Ascending aorta (tissue), 2 donors: ENCODE measurements at regions not wholly inside any gene's neighbourhood (a gene's known extent, or its start where the extent isn't known, plus 50 kb on each side); places are given as distances from the start of the nearest gene placed in this dataset.

Experiments
- DNase-seq, 2 donors: peaks; one replicate each; pipeline ENCODE4 v3.0.0-alpha.2; 2019; ENCODE audit warnings: low spot score in 2 of 2
- H3K27ac ChIP-seq, 2 donors: fragments of 200-600 bp; sonication (generic); one replicate each; pipeline ENCODE4 v1.5.1; 2016 to 2017; ENCODE audit warnings: mild to moderate bottlenecking in 1 of 2
- H3K27me3 ChIP-seq: fragments of 200-600 bp; sonication (generic); one replicate; pipeline ENCODE4 v1.5.1; 2017
- H3K36me3 ChIP-seq, 2 donors: fragments of 200-600 bp; sonication (generic); one replicate each; pipeline ENCODE4 v1.5.1; 2016
- H3K4me1 ChIP-seq, 2 donors: fragments of 200-600 bp; sonication (generic); one replicate each; pipeline ENCODE4 v1.5.1; 2016 to 2017; ENCODE audit warnings: mild to moderate bottlenecking in 1 of 2
- H3K4me3 ChIP-seq, 2 donors: fragments of 200-600 bp; sonication (generic); one replicate each; pipeline ENCODE4 v1.5.1; 2016 to 2017; ENCODE audit warnings: mild to moderate bottlenecking in 1 of 2
- H3K9me3 ChIP-seq, 2 donors: fragments of 200-600 bp; sonication (generic); one replicate each; pipeline ENCODE4 v1.5.1; 2016
- intact Hi-C: fragments of 100-400 bp; cut with DNase I; formaldehyde crosslinking; loops from one replicate; pipeline ENCODE4 v1.15.1; 2023
- TF ChIP-seq, protein P1 (sequence below), 3 experiments: fragments of 200-600 bp in 2 of 3; fragments of 450-650 bp in 1 of 3; sonication (generic) in 2 of 3; IDR thresholded peaks; one replicate each; pipeline ENCODE4 v1.5.1; 2016 to 2019; ENCODE audit warnings: antibody characterized with exemption in 3 of 3, mild to moderate bottlenecking in 1 of 3, moderate library complexity in 1 of 3

DNA sequence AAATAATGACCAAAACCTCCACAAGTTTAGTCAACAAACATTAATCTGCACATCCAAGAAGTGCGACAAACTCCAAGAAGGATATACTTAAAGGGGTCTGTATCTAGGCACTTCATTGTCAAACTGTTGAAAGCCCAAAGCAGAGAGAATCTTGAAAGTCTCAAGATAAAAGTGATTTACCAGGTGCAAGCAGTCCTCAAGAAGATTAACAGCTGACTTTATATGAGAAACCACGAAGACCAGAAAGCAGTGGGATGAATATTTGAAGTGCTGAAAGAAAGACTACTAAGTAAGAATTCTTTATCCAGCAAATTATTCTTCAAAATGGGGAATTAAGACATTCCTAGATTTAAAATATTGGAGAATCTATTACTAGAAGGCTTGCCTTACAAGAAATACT lies 58.4 kb upstream of the BLCAP start:
- H3K27me3 ChIP-seq, result no peaks in the 10 kb centered on the region
- H3K4me3 ChIP-seq, result no peak overlapping the region
- no peak for DNase-seq

DNA sequence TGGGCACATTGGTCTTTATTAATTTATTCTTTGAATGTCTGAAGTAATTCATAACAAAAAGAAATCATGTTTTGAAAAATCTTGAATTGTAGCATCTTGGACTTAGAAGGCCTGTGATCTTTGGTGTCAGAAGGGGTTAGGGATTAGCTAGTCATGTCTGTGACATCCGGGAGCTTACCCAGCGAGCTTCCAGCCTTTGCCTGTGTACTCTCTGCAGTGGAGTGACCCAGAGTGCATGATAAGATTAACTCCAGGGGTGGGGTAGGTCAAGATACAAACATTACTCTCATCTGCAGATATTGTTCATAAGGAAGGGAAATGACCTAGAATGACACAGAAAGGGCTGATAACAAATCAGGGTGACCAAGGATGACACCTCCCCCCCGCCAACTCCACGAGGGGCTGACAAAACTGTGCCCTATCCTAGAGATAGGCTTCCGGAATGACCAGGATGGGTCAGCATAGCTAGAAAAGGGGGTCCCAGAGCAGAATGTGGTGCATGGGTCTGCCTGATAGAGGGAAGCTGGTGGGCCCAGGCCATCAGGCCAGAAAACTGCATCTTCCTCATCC lies 56.6 kb upstream of the BLCAP start:
- no peak overlapping the region for H3K27ac ChIP-seq
- H3K27me3 ChIP-seq, result no peaks in the 10 kb centered on the region
- intact Hi-C loops, result no loop called here
- no peak for DNase-seq
- no peaks in the 10 kb centered on the region for H3K4me1 ChIP-seq
- H3K36me3 ChIP-seq, result no peaks in the 10 kb centered on the region
- no peak overlapping the region for H3K4me3 ChIP-seq
- H3K9me3 ChIP-seq, result peaks cover 0 to 14% of the 10 kb centered on the region in 2 donors
- TF ChIP-seq, protein P1, sequence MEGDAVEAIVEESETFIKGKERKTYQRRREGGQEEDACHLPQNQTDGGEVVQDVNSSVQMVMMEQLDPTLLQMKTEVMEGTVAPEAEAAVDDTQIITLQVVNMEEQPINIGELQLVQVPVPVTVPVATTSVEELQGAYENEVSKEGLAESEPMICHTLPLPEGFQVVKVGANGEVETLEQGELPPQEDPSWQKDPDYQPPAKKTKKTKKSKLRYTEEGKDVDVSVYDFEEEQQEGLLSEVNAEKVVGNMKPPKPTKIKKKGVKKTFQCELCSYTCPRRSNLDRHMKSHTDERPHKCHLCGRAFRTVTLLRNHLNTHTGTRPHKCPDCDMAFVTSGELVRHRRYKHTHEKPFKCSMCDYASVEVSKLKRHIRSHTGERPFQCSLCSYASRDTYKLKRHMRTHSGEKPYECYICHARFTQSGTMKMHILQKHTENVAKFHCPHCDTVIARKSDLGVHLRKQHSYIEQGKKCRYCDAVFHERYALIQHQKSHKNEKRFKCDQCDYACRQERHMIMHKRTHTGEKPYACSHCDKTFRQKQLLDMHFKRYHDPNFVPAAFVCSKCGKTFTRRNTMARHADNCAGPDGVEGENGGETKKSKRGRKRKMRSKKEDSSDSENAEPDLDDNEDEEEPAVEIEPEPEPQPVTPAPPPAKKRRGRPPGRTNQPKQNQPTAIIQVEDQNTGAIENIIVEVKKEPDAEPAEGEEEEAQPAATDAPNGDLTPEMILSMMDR (IDR thresholded peaks at IDR 0.05), result no peak

More for the DNA sequence above, 58.4 kb upstream of the BLCAP start:
- H3K9me3 ChIP-seq, result peaks cover 0 to 14% of the 10 kb centered on the region in 2 donors
- no peaks in the 10 kb centered on the region for H3K4me1 ChIP-seq
- no peaks in the 10 kb centered on the region for H3K36me3 ChIP-seq
- TF ChIP-seq, protein P1 (IDR thresholded peaks at IDR 0.05), result no peak
- intact Hi-C loops, result no loop called here
- no peak overlapping the region for H3K27ac ChIP-seq

DNA sequence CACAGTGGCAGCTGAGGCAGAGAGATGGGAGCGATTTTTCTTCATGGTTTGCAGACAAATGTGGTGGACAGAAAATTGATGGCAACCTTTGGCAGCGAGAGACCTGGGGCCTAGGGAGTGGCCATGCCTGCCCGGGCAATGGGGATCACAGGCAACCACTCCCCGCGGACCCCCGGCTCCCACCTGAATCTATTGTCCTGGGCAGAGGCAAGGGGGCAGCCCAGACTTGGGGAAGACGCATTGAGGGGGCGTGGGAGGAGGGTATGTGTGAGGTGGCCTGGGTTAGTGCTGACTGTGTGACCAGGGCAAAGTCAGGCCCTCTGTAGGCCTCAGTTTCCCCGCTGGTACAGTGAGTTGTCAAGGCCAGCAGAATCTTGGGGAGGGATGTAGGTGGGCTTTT lies 53.6 kb upstream of the BLCAP start:
- no peak overlapping the region for H3K27ac ChIP-seq
- H3K4me3 ChIP-seq, result no peak overlapping the region
- H3K9me3 ChIP-seq, result peaks cover 0 to 8% of the 10 kb centered on the region in 2 donors
- H3K27me3 ChIP-seq, result no peaks in the 10 kb centered on the region
- no peaks in the 10 kb centered on the region for H3K4me1 ChIP-seq
- intact Hi-C loops, result no loop called here
- H3K36me3 ChIP-seq, result no peaks in the 10 kb centered on the region
- no peak for DNase-seq
- TF ChIP-seq, protein P1 (IDR thresholded peaks at IDR 0.05), result no peak

DNA sequence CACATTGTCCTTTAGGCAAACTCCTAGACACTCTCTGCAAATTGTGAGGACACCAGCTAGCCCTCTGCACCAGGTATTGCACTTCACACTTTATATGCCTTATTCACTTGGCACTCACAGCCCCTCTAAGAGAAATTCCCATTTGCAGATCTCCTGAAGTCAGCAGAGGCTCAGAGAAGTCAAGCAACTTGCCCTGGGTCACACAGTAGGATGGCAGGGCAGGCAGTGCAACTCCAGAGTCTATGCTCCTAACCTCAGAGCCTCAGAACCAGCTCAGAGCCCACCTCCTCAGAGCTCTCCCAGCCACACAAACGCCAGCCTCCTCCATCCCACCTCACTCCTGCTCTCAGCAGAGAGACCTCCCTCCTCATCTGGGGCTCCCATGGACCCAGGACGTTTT lies 52.4 kb upstream of the BLCAP start:
- TF ChIP-seq, protein P1 (IDR thresholded peaks at IDR 0.05), result no peak
- no peaks in the 10 kb centered on the region for H3K9me3 ChIP-seq
- no peak for DNase-seq
- no peak overlapping the region for H3K4me3 ChIP-seq
- H3K4me1 ChIP-seq, result no peaks in the 10 kb centered on the region
- H3K27ac ChIP-seq, result no peak overlapping the region
- no peaks in the 10 kb centered on the region for H3K27me3 ChIP-seq
- intact Hi-C loops, result no loop called here
- H3K36me3 ChIP-seq, result no peaks in the 10 kb centered on the region

DNA sequence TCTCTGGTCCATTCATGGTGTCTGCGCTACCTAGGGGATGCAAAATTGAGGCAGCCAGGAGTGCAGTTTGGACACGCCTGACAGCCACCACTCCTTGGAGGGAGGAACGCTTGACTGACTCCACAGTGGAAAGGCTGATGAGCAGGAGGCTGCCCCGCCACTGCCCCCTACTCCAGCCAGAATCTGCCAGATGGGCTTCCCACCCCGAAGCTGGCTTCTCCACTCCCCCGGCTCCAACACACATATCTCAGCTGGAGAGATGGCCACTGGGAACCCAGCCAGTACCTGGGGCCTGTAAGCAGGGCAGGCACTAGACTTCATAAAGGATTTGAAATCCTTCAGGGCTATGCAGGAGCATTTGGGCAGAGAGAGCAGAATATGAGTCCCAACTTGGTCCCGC lies 51.4 kb upstream of the BLCAP start:
- Histone ChIP-seq H3K9me3 (no peaks in the 10 kb centered on the region), H3K27me3 (no peaks in the 10 kb centered on the region), H3K4me1 (no peaks in the 10 kb centered on the region), H3K36me3 (no peaks in the 10 kb centered on the region), H3K27ac (no peak overlapping the region), H3K4me3 (no peak overlapping the region)
- intact Hi-C loops, result no loop called here
- TF ChIP-seq, protein P1 (IDR thresholded peaks at IDR 0.05), result no peak
- no peak for DNase-seq

DNA sequence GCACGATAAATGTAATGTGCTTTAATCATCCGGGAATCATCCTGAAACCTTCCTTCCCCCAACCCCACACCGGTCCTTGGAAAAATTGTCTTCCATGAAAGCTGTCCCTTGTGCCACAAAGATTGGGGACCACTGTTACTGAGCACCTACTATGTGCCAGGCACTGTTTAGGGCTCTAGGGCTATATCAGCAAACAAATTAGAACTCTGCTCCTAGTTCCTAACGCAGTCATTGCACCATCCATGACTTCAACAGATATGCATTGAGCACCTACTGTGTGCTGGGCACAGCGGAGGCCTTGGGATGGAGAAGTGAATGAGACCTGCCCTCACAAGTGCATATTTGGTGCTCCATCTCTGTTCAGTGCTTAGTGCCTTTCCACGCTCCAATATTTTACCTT lies 50.3 kb upstream of the BLCAP start:
- no peaks in the 10 kb centered on the region for H3K36me3 ChIP-seq
- H3K27me3 ChIP-seq, result no peaks in the 10 kb centered on the region
- DNase-seq, result no peak
- TF ChIP-seq, protein P1 (IDR thresholded peaks at IDR 0.05), result no peak
- intact Hi-C loops, result no loop called here
- no peak overlapping the region for H3K4me3 ChIP-seq
- no peak overlapping the region for H3K27ac ChIP-seq
- H3K4me1 ChIP-seq, result no peaks in the 10 kb centered on the region
- no peaks in the 10 kb centered on the region for H3K9me3 ChIP-seq
